ENCODE measurements at regions not wholly inside any gene's neighbourhood (a gene's known extent, or its start where the extent isn't known, plus 50 kb on each side); places are given as distances from the start of the nearest gene placed in this dataset.
"Not testable (repeated sequence)": the region's sequence is repeated elsewhere in the genome, so short reads cannot be mapped to it uniquely, and the experiment has no call there.

DNA sequence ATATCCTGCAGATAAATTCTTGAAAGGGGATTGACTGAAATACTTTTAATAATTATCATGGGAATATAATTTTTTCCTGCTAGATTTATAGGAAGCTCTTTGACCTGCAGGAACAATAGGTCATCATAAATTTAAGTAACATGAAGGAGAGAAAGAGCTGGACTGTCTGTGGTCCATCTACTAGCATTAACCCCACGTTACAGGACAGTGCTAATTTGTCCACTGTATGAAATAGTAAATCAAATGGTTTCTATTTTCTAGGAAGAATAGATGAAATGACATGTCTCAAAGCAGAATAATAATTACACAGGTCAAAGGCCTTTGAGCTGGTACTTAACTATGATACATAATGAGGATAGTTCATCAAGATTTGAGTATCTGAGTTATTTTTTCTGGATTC, 825.4 kb upstream of the CNTN5 start:
- no peaks in the 10 kb centered on the region for H3K4me1 Mint-ChIP-seq
- H3K27ac Mint-ChIP-seq, result no peak overlapping the region
- DNase-seq, result no peak
- no peaks in the 10 kb centered on the region for H3K27me3 Mint-ChIP-seq
- H3K36me3 Mint-ChIP-seq (ENCODE audit: low read depth), result no peaks in the 10 kb centered on the region
- CTCF ChIA-PET, result no interaction called here
- POLR2A ChIA-PET, result no interaction called here
- H3K4me3 Mint-ChIP-seq, result no peak overlapping the region
- H3K9me3 Mint-ChIP-seq, result no peaks in the 10 kb centered on the region

DNA sequence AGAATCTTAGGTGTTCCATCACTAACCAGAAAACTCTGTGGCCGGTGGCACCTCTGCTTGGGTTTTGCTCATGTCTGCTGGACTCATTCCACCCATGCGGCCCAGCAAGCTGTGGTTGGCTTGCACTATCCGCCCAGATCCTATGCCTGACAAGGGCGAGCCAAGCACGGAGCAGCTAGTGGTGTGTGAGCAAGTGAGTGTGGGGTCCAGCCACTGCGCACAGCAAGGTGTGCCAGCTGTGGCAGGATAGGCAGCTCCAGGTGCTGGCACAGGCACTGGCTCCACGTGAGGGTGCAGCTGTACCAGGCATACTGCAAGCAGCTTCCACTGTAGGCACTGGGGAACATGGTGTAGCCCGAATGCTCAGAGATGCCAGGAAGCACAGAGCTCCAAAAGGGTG, 813.7 kb upstream of the CNTN5 start:
- Mint-ChIP-seq H3K9me3 (no peaks in the 10 kb centered on the region), H3K4me3 (no peak overlapping the region), H3K27ac (no peak overlapping the region), H3K27me3 (no peaks in the 10 kb centered on the region), H3K36me3 (ENCODE audit: low read depth) (no peaks in the 10 kb centered on the region), H3K4me1 (no peaks in the 10 kb centered on the region)
- ChIA-PET POLR2A (no interaction called here), CTCF (no interaction called here)
- DNase-seq, result no peak

DNA sequence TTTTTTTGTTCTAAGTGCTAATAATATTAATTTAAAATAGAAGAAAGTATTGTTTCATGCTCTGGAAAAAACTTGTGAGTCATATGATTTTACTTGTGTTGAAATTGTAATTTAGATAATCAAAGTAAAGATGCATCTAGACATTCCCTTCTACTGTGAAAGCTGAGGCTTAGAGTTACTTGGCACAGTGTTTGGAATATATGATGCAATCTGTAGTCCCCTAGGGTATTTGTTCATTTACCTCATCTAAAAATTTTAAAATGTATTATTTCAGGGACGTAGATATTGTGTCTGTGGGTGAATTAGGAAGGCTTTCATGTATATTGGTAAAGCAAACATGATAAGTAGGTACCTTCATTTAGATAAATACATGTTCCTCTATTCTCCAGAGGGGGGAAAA, 793.5 kb upstream of the CNTN5 start:
- no peaks in the 10 kb centered on the region for H3K27me3 Mint-ChIP-seq
- H3K27ac Mint-ChIP-seq, result no peak overlapping the region
- no peak for DNase-seq
- H3K4me1 Mint-ChIP-seq, result no peaks in the 10 kb centered on the region
- no peak overlapping the region for H3K4me3 Mint-ChIP-seq
- no peaks in the 10 kb centered on the region for H3K36me3 Mint-ChIP-seq (ENCODE audit: low read depth)
- ChIA-PET CTCF (interaction anchor here (0.6 kb wide), 1 partner anchor 1054 kb away, joined by 3 read pairs; no protein-coding TSS in a partner anchor), POLR2A (no interaction called here)
- H3K9me3 Mint-ChIP-seq, result no peaks in the 10 kb centered on the region

DNA sequence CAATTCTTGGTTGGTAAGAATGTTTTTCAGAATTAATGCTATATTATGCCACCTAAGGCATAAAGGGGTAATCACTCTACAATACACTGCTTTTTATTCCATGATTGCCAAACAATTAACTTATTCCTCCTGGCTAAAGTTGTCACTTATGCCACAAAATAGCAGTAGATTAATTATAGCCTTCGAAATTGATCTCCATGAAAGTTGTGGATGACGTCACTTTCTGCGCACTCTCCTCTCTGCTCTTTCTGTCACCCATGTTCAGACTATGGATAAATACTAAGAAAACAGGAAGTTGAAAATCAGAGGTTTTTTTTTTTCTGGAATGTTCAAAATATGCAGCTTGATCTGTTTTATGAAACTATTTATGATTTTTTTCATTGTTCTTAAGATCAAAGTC, 790.1 kb upstream of the CNTN5 start:
- Mint-ChIP-seq H3K4me1 (no peaks in the 10 kb centered on the region), H3K4me3 (no peak overlapping the region), H3K27me3 (no peaks in the 10 kb centered on the region), H3K27ac (no peak overlapping the region), H3K36me3 (ENCODE audit: low read depth) (no peaks in the 10 kb centered on the region), H3K9me3 (no peaks in the 10 kb centered on the region)
- CTCF ChIA-PET, result no interaction called here
- no peak for DNase-seq
- POLR2A ChIA-PET, result no interaction called here

DNA sequence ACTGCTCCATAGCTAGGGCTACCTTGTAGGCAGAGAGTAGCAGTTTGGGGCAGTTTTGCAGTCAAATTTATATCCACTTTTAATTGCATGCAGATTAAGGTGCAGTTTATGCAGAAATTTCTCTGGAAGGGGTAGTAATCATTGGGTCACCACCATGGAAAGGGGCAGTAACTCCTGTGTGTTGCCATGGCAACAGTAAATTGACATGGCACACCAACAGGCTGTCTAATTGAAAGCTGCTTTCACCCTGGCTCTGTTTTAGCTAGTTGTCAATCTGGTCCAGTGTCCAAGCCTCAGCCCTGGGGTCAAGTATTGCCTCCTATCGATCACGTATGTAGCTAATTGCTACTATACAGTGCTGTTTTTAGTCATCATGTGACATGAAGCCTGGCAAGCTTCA, 786.1 kb upstream of the CNTN5 start:
- no peaks in the 10 kb centered on the region for H3K36me3 Mint-ChIP-seq (ENCODE audit: low read depth)
- no peak overlapping the region for H3K27ac Mint-ChIP-seq
- CTCF ChIA-PET, result no interaction called here
- POLR2A ChIA-PET, result no interaction called here
- DNase-seq, result no peak
- H3K9me3 Mint-ChIP-seq, result no peaks in the 10 kb centered on the region
- H3K27me3 Mint-ChIP-seq, result no peaks in the 10 kb centered on the region
- no peak overlapping the region for H3K4me3 Mint-ChIP-seq
- H3K4me1 Mint-ChIP-seq, result no peaks in the 10 kb centered on the region

DNA sequence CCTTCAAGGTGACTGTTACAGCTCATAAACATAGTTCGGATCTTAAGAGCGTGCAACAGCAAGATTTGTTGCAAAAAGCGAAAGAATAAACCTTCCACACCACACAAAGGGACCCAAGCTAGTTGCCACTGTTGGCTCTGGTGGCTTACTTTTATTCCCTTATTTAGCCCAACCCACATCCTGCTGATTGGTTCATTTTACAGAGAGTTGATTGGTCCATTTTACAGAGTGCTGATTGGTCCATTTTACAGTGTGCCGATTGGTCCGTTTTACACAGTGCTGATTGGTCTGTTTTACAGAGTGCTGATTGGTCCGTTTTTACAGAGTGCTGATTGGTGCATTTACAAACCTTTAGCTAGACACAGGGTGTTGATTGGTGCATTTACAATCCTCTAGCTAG, 776.9 kb upstream of the CNTN5 start:
- Mint-ChIP-seq H3K27me3 (no peaks in the 10 kb centered on the region), H3K27ac (no peak overlapping the region), H3K4me1 (no peaks in the 10 kb centered on the region), H3K9me3 (peaks cover 14% of the 10 kb centered on the region), H3K36me3 (ENCODE audit: low read depth) (no peaks in the 10 kb centered on the region), H3K4me3 (no peak overlapping the region)
- POLR2A ChIA-PET, result no interaction called here
- no peak for DNase-seq
- CTCF ChIA-PET, result no interaction called here

DNA sequence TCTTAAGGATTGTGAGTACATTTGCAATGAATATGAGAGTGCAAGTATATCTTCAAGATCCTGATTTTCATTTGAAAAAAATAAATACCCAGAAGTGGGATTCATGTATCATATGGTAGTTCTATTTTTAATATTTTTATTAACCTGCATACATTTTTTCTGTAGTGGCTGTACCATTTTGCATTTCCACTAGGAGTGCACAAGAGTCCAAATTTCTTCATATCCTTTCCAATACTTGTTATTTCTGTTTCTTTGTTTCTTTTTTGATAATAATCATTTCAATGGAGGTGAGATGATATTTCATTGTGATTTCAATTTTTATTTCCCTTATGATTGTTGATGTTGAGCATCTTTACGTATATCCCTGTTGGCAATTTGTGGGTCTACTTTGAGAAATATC, 759.8 kb upstream of the CNTN5 start:
- H3K9me3 Mint-ChIP-seq, result peaks cover 6% of the 10 kb centered on the region
- no peaks in the 10 kb centered on the region for H3K4me1 Mint-ChIP-seq
- H3K36me3 Mint-ChIP-seq (ENCODE audit: low read depth), result no peaks in the 10 kb centered on the region
- no peak for DNase-seq
- H3K4me3 Mint-ChIP-seq, result no peak overlapping the region
- POLR2A ChIA-PET, result no interaction called here
- CTCF ChIA-PET, result no interaction called here
- H3K27me3 Mint-ChIP-seq, result no peaks in the 10 kb centered on the region
- no peak overlapping the region for H3K27ac Mint-ChIP-seq

DNA sequence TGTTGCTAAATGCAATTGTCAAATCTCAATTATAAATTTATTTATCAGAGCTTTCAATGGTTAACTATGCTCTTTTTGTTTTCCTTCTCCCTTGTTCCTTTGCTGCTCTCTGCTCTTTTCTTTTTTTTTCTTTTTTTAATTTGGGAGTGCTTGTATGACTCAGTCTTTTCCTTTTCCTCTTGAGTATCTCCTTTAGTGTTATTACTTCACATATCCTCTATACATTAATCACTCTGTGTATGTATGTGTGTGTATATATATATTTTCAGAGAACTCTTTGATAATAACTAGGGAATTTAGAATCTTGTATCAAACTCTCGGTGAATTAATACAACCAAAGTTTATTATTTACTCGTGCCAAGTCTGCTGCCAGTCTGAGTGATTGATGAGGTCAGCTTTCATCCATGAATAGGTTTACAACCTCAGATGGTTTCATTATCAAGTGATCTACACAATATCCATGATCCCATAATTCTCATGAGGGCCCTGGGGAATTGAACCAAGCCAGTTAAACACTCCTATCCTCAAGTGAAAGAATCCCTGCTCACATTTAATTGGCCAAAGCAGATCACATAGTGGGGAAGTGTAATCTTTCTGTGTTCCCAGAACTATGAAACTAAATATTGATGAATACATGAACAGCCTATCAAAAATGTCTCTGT, 743.4 kb upstream of the CNTN5 start:
- ChIA-PET POLR2A (no interaction called here), CTCF (no interaction called here)
- Mint-ChIP-seq H3K36me3 (ENCODE audit: low read depth) (no peaks in the 10 kb centered on the region), H3K4me3 (no peak overlapping the region), H3K9me3 (no peaks in the 10 kb centered on the region), H3K4me1 (no peaks in the 10 kb centered on the region), H3K27ac (no peak overlapping the region), H3K27me3 (no peaks in the 10 kb centered on the region)
- DNase-seq, result no peak

DNA sequence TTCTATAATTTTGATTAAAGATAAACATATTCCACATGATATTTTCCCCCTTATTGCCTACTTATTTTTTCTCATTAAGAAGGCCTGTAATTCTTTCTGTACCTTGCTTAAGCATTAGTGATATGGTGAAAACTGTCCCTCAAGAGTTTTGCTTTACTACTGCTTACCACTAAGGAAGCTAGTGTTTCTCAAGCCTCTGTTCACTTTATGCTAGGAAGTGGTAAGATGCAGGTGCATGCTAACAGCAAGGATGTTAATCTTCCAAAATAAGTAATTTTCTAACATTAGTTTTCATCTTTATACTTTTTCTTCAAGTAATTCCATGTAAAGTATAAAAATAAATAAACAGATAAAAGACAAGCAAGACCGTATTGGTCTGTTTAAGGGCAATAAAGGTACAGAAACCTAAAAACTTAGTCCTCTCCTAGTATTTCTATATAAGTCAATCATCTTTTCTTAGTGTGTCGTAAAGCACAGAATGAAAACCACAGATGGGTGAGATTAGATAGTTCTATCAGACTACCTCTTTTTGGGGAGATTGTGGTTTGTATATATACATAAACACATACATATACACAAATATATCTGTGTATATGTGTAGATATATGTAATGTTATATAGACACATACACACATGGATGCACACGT, 731.0 kb upstream of the CNTN5 start:
- Mint-ChIP-seq H3K27me3 (no peaks in the 10 kb centered on the region), H3K4me1 (no peaks in the 10 kb centered on the region), H3K27ac (no peak overlapping the region), H3K36me3 (ENCODE audit: low read depth) (no peaks in the 10 kb centered on the region), H3K9me3 (no peaks in the 10 kb centered on the region), H3K4me3 (no peak overlapping the region)
- POLR2A ChIA-PET, result no interaction called here
- DNase-seq, result no peak
- CTCF ChIA-PET, result no interaction called here

DNA sequence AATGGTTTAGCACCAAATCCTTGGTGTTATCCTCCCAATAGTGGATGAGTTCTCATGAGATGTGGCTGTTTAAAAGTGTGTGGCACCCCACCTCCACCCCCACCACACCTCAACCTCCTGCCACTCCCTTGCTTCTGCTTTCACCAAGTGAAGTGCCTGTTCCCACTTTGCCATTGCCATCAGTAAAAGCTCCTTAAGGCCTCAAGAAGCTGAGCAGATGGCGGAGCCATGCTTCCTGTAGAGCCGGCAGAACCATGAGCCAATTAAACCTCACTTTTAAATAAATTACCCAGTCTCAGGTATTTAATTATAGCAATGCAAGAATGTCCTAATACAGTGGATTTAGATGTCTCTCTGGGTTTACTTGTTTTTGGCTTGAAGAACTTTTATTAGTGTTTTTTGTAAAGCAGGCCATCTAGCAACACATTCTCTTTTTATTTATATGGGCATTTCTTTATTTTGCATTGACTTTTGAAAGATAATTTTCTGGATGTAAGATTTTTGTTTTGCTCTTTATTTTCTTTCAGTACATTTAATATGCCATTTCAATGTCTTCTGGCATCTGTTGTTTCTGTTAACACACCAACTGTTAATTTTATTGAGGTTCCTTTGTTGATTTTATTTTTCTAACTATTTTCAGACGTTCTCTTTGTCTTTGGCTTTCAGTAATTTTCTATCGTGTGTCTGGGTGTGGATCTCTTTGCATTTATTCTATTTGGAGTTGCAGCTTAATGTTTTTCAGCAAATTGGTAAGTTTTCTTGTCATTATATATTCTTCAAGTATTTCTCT, 724.5 kb upstream of the CNTN5 start:
- POLR2A ChIA-PET, result no interaction called here
- peak overlapping the region; percentile 1 for H3K4me3 Mint-ChIP-seq

DNA sequence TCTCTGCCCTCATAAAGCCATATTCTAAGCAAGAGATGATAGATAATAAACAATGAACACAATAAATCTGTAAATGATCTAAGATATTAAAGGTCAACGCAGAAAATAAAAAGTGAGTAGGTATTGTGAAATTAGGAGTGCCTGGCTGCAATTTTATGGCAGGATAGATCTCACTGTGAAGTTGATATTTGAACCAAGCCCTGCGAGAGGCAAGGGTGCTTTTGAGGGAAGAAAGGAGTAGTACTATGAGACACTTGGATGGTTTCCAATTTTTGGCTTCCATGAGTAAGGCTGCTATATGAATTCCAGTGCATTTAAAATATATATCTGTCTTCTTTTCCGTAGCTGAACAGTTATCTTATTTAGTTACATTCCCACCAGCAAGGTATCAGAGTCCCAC, 720.0 kb upstream of the CNTN5 start:
- no peaks in the 10 kb centered on the region for H3K27me3 Mint-ChIP-seq
- H3K4me3 Mint-ChIP-seq, result no peak overlapping the region

More for the DNA sequence above, 724.5 kb upstream of the CNTN5 start:
- CTCF ChIA-PET, result no interaction called here
- no peaks in the 10 kb centered on the region for H3K27me3 Mint-ChIP-seq
- DNase-seq, result no peak
- H3K9me3 Mint-ChIP-seq, result no peaks in the 10 kb centered on the region
- H3K36me3 Mint-ChIP-seq (ENCODE audit: low read depth), result no peaks in the 10 kb centered on the region
- H3K4me1 Mint-ChIP-seq, result peaks cover 10% of the 10 kb centered on the region
- peak overlapping the region; percentile 86 for H3K27ac Mint-ChIP-seq

DNA sequence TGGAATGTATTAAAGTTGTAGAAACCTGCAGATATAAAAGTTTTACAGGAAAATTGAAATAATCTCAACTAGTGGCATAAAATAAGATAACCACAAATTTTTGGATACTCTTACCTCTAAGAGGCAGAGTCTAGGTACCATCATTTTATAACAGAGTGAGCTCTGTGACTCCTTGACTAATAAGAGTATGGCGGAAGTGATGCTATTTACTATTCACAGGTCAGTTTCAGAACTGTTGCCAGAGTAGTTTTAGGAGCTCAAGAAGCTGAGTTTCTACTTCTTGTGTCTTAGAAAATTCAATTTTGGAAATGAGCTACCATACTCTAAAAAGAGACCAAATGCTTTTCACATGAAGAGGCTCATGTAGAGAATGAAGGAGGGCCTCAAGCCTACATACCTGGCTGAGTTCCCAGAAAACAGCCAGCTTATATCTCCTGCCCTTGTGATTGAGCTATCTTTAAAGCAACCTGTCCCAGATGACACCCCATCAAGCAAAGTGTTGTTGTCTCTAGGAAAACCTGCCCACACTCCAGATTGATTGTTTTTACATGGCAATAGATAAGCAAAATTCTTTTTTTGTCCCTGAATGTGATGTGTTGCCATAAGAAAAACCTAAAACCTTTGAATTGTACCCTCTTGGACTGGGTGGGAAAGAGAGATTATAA, 712.8 kb upstream of the CNTN5 start:
- POLR2A ChIA-PET, result no interaction called here
- Mint-ChIP-seq H3K27me3 (no peaks in the 10 kb centered on the region), H3K36me3 (ENCODE audit: low read depth) (no peaks in the 10 kb centered on the region), H3K4me3 (no peak overlapping the region), H3K4me1 (no peaks in the 10 kb centered on the region), H3K9me3 (no peaks in the 10 kb centered on the region), H3K27ac (no peak overlapping the region)
- CTCF ChIA-PET, result no interaction called here
- DNase-seq, result no peak

More for the DNA sequence above, 720.0 kb upstream of the CNTN5 start:
- no peak overlapping the region for H3K27ac Mint-ChIP-seq
- H3K36me3 Mint-ChIP-seq (ENCODE audit: low read depth), result no peaks in the 10 kb centered on the region
- peaks cover 10% of the 10 kb centered on the region for H3K4me1 Mint-ChIP-seq
- H3K9me3 Mint-ChIP-seq, result no peaks in the 10 kb centered on the region
- CTCF ChIA-PET, result no interaction called here
- no peak for DNase-seq
- POLR2A ChIA-PET, result no interaction called here

DNA sequence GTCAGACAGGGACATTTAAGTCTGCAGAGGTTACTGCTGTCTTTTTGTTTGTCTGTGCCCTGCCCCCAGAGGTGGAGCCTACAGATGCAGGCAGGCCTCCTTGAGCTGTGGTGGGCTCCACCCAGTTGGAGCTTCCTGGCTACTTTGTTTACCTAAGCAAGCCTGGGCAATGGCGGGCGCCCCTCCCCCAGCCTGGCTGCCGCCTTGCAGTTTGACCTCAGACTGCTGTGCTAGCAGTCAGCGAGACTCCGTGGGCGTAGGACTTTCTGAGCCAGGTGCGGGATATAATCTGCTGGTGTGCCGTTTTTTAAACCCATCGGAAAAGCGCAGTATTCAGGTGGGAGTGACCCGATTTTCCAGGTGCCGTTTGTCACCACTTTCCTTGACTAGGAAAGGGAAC, 690.4 kb upstream of the CNTN5 start:
- POLR2A ChIA-PET; CTCF ChIA-PET; DNase-seq; H3K4me1 Mint-ChIP-seq; H3K36me3 Mint-ChIP-seq (ENCODE audit: low read depth); H3K27me3 Mint-ChIP-seq; H3K9me3 Mint-ChIP-seq; H3K27ac Mint-ChIP-seq; H3K4me3 Mint-ChIP-seq: not testable (repeated sequence)

Data from activated CD4-positive, alpha-beta T cell treated with anti-CD3 and anti-CD28 coated beads, Interleukin-2, amount 10 ng/mL, durations not matched to agents 7 days and 5 days (primary cell).